SIG-M5 treated with dmso at 0.1 percent for 504 hours (cell line): ENCODE measurements at regions not wholly inside any gene's neighbourhood (a gene's known extent, or its start where the extent isn't known, plus 50 kb on each side); places are given as distances from the start of the nearest gene placed in this dataset.
A peak's percentile ranks its signal among the peaks of the same experiment; 100 is the strongest.

Source experiments
- DNase-seq: peaks from one replicate; lab custom pipeline; 2025; ENCODE audit not compliant: unreplicated experiment; lab: John Stamatoyannopoulos, UW

- DNase-seq = peak; percentile 30
These were observed 242.9 kb downstream of the CDC5L start for GRCh38 chr6:44630125-44631028.

GRCh38 chr6:44631968-44632367 lies 244.5 kb downstream of the CDC5L start:
- DNase-seq = no peak

- DNase-seq = no peak
These were observed 246.8 kb downstream of the CDC5L start for GRCh38 chr6:44634321-44634720.

- DNase-seq = no peak
These were observed 248.0 kb downstream of the CDC5L start for GRCh38 chr6:44635486-44635885.

- DNase-seq = no peak
These were observed 249.2 kb downstream of the CDC5L start for GRCh38 chr6:44636561-44637248.

GRCh38 chr6:44641344-44642031 lies 254.0 kb downstream of the CDC5L start:
- DNase-seq = no peak

- peak; percentile 66 for DNase-seq
These were observed 254.8 kb downstream of the CDC5L start for GRCh38 chr6:44642349-44642748.

- no peak for DNase-seq
These were observed 255.5 kb downstream of the CDC5L start for GRCh38 chr6:44642870-44643522.

GRCh38 chr6:44645276-44645675 lies 257.8 kb downstream of the CDC5L start:
- no peak for DNase-seq

GRCh38 chr6:44646355-44646754 lies 258.8 kb downstream of the CDC5L start:
- no peak for DNase-seq

- no peak for DNase-seq
These were observed 262.0 kb downstream of the CDC5L start for GRCh38 chr6:44649365-44650025.

- peak; percentile 22 for DNase-seq
These were observed 263.0 kb downstream of the CDC5L start for GRCh38 chr6:44650495-44650894.

- no peak for DNase-seq
These were observed 263.4 kb downstream of the CDC5L start for GRCh38 chr6:44650947-44651346.

GRCh38 chr6:44651604-44652003 lies 264.1 kb downstream of the CDC5L start:
- no peak for DNase-seq

- no peak for DNase-seq
These were observed 265.0 kb downstream of the CDC5L start for GRCh38 chr6:44652547-44652946.

- DNase-seq = no peak
These were observed 265.6 kb downstream of the CDC5L start for GRCh38 chr6:44653091-44653490.

- no peak for DNase-seq
These were observed 266.3 kb downstream of the CDC5L start for GRCh38 chr6:44653761-44654218.

GRCh38 chr6:44655412-44656342 lies 268.2 kb downstream of the CDC5L start:
- peak; percentile 83 for DNase-seq

- DNase-seq = no peak
These were observed 269.2 kb downstream of the CDC5L start for GRCh38 chr6:44656691-44657090.
